ENCODE measurements at regions not wholly inside any gene's neighbourhood (a gene's known extent, or its start where the extent isn't known, plus 50 kb on each side); places are given as distances from the start of the nearest gene placed in this dataset.

DNA sequence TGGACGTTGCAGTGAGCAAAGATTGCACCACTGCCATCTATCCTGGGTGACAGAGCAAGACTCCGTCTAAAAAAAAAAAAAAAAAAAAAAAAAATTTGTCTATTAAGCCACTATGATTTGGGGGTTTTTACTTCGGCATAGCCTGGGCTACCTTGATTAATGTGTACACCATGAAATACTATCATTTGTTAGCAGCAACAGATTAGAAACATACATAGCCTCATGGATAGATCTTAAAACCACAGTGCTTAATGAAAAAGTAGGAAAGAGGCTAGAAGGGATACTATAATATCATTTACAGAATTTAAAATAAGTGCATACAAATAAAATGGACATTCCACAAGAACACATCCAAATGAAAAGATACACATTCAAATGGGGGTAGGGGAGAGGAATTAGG lies 77.3 kb upstream of the IL6 start:
- Histone ChIP-seq H3K4me3 (no peak overlapping the region), H3K9me3 (no peaks in the 10 kb centered on the region), H3K4me1 (no peaks in the 10 kb centered on the region), H3K36me3 (ENCODE audit: low read depth, missing control alignments) (no peaks in the 10 kb centered on the region), H3K27ac (no peak overlapping the region), H3K27me3 (no peaks in the 10 kb centered on the region)
- no peak for TF ChIP-seq POLR2A (IDR thresholded peaks at IDR 0.05)
- TF ChIP-seq, protein P1, sequence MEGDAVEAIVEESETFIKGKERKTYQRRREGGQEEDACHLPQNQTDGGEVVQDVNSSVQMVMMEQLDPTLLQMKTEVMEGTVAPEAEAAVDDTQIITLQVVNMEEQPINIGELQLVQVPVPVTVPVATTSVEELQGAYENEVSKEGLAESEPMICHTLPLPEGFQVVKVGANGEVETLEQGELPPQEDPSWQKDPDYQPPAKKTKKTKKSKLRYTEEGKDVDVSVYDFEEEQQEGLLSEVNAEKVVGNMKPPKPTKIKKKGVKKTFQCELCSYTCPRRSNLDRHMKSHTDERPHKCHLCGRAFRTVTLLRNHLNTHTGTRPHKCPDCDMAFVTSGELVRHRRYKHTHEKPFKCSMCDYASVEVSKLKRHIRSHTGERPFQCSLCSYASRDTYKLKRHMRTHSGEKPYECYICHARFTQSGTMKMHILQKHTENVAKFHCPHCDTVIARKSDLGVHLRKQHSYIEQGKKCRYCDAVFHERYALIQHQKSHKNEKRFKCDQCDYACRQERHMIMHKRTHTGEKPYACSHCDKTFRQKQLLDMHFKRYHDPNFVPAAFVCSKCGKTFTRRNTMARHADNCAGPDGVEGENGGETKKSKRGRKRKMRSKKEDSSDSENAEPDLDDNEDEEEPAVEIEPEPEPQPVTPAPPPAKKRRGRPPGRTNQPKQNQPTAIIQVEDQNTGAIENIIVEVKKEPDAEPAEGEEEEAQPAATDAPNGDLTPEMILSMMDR (IDR thresholded peaks at IDR 0.05), result no peak
- 86 to 89% methylated on average over 3 of the region's 3 CpGs for WGBS, 2 donors
- intact Hi-C loops (cut with DNase I; ENCODE audit: low total_unique reads), result no loop called here
- DNase-seq, result no peak

DNA sequence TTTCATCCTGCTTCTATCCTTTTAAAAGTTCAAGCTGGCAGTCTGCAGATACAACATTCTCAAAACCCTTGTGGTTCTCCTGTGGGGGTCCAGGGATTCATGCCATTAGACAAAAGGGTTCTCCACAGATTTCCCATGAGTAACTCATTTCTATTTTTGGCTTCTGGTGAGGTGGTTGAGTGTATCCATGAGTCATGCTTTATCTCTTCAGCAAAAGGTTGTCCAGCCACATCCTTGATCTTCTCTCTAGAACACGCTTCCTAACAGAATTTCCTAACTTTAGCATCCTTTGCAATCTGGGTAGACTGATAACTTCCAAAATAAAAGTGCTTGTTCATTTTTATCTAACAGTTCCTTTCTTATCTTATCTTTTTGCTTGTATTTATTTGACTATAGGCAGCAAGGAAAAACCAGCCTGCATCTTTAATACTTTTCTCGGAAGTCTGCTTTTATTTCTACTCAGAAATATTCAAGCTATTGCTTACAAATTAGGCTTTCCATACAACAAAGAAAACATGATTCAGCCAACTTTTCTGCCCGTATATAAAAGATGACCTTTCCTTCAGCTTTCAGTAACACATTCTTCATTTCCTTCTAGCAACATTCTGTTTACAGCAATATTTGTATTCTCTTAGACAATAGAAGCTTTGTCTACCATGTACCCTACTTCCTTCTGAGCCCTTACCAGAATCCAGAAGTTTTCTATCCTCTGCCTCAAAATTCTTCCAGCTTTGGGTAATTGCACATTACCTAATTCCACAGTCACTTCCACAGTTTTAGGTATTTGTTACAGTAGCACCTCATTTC lies 79.3 kb upstream of the IL6 start:
- TF ChIP-seq POLR2A (IDR thresholded peaks at IDR 0.05), result no peak
- TF ChIP-seq, protein P1 (IDR thresholded peaks at IDR 0.05), result no peak
- no peak for DNase-seq
- 71 to 79% methylated on average over 3 of the region's 3 CpGs for WGBS, 2 donors
- no peaks in the 10 kb centered on the region for H3K36me3 ChIP-seq (ENCODE audit: low read depth, missing control alignments)
- H3K4me1 ChIP-seq, result no peaks in the 10 kb centered on the region
- H3K9me3 ChIP-seq, result no peaks in the 10 kb centered on the region
- no peak overlapping the region for H3K27ac ChIP-seq
- no peaks in the 10 kb centered on the region for H3K27me3 ChIP-seq
- H3K4me3 ChIP-seq, result no peak overlapping the region
- intact Hi-C loops (cut with DNase I; ENCODE audit: low total_unique reads), result no loop called here

DNA sequence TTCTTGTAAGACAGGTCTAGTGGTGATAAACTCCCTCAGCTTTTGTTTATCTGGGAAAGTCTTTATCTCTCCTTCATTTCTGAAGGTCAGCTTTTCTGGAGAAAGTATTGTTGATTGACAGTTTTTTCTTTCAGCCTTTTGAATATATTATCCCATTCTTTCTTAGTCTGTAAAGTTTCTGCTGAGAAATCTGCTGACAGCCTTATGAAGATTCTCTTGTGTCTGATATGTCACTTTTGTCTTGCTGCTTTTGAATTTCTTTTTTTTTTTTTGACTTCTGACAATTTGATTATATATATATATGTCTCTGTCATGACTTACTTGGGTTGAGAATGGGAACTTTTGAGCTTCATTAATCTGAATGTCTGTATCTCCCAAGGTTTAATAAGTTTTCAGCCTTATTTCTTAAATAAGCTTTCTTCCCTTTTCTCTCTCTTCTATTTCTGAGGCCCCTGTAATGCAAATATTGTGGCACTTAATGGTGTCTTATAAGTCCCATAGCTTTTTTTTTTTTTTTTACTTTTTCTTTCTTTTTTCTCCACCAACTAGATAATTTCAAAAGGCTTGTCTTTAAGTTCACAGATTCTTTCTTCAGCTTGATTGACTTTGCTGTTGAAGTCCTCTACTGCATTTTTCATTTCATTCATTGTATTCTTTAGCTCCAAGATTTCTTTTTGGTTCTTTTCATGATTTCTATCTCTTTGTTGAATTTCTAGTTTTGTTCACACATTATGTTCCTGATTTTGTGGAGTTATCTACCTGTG lies 81.4 kb upstream of the IL6 start:
- no peaks in the 10 kb centered on the region for H3K27me3 ChIP-seq
- H3K4me1 ChIP-seq, result no peaks in the 10 kb centered on the region
- intact Hi-C loops (cut with DNase I; ENCODE audit: low total_unique reads), result no loop called here
- H3K36me3 ChIP-seq (ENCODE audit: low read depth, missing control alignments), result no peaks in the 10 kb centered on the region
- no peak overlapping the region for H3K4me3 ChIP-seq
- no peak for DNase-seq
- no peak overlapping the region for H3K27ac ChIP-seq
- H3K9me3 ChIP-seq, result no peaks in the 10 kb centered on the region
- TF ChIP-seq POLR2A (IDR thresholded peaks at IDR 0.05), result no peak
- TF ChIP-seq, protein P1 (IDR thresholded peaks at IDR 0.05), result no peak

DNA sequence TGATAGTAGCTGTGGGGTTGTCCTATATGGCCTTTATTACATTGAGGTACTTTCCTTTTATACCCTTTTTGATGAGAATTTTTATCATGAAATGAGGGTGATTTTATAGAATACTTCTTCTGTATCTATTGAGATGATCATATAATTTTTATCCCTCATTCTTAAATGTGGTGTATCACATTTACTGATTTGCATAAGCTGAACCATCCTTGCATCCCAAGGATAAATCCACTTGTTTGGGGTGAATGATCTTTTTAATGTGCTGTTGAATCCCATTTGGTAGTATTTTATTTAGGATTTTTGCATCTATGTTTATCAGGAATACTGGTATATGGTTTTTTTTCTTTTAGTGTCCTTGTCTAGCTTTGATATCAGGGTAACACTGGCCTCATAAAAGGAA lies 84.5 kb upstream of the IL6 start:
- no peaks in the 10 kb centered on the region for H3K27me3 ChIP-seq
- no peak for DNase-seq
- no peak for TF ChIP-seq POLR2A (IDR thresholded peaks at IDR 0.05)
- TF ChIP-seq, protein P1 (IDR thresholded peaks at IDR 0.05), result no peak
- H3K36me3 ChIP-seq (ENCODE audit: low read depth, missing control alignments), result no peaks in the 10 kb centered on the region
- H3K4me1 ChIP-seq, result no peaks in the 10 kb centered on the region
- intact Hi-C loops (cut with DNase I; ENCODE audit: low total_unique reads), result no loop called here
- no peak overlapping the region for H3K27ac ChIP-seq
- no peak overlapping the region for H3K4me3 ChIP-seq
- H3K9me3 ChIP-seq, result no peaks in the 10 kb centered on the region
